ENCODE measurements at regions not wholly inside any gene's neighbourhood (a gene's known extent, or its start where the extent isn't known, plus 50 kb on each side); places are given as distances from the start of the nearest gene placed in this dataset.
"Not testable (repeated sequence)": the region's sequence is repeated elsewhere in the genome, so short reads cannot be mapped to it uniquely, and the experiment has no call there.

GRCh38 chr3:74830845-74831244 is 216.4 kb upstream of the CNTN3 start:
- not testable (repeated sequence) for DNase-seq

GRCh38 chr3:74825404-74825803 is 210.9 kb upstream of the CNTN3 start:
- not testable (repeated sequence) for DNase-seq

GRCh38 chr3:74824366-74824765 is 209.9 kb upstream of the CNTN3 start:
- DNase-seq: no peak

- DNase-seq: no peak
Measured at GRCh38 chr3:74814181-74814580, 199.7 kb upstream of the CNTN3 start.

- no peak for DNase-seq
Measured at GRCh38 chr3:74812756-74813155, 198.3 kb upstream of the CNTN3 start.

- DNase-seq: no peak
Measured at GRCh38 chr3:74808506-74809275, 194.2 kb upstream of the CNTN3 start.

GRCh38 chr3:74801924-74802323 is 187.5 kb upstream of the CNTN3 start:
- no peak for DNase-seq

- DNase-seq: no peak
Measured at GRCh38 chr3:74789111-74789510, 174.7 kb upstream of the CNTN3 start.

- DNase-seq: no peak
Measured at GRCh38 chr3:74787011-74787410, 172.6 kb upstream of the CNTN3 start.

GRCh38 chr3:74771401-74771800 is 156.9 kb upstream of the CNTN3 start:
- no peak for DNase-seq

GRCh38 chr3:74768010-74768409 is 153.6 kb upstream of the CNTN3 start:
- DNase-seq: no peak

- DNase-seq: no peak
Measured at GRCh38 chr3:74766405-74766804, 151.9 kb upstream of the CNTN3 start.

- DNase-seq: no peak
Measured at GRCh38 chr3:74763830-74764229, 149.4 kb upstream of the CNTN3 start.

GRCh38 chr3:74756674-74757073 is 142.2 kb upstream of the CNTN3 start:
- DNase-seq: no peak

GRCh38 chr3:74752290-74752689 is 137.8 kb upstream of the CNTN3 start:
- DNase-seq: no peak

GRCh38 chr3:74751775-74752174 is 137.3 kb upstream of the CNTN3 start:
- DNase-seq: no peak

GRCh38 chr3:74750901-74751300 is 136.4 kb upstream of the CNTN3 start:
- DNase-seq: no peak

GRCh38 chr3:74739242-74739641 is 124.8 kb upstream of the CNTN3 start:
- no peak for DNase-seq

- DNase-seq: no peak
Measured at GRCh38 chr3:74722211-74722610, 107.8 kb upstream of the CNTN3 start.

GRCh38 chr3:74713977-74714376 is 99.5 kb upstream of the CNTN3 start:
- DNase-seq: no peak

- no peak for DNase-seq
Measured at GRCh38 chr3:74711913-74712512, 97.6 kb upstream of the CNTN3 start.

- DNase-seq: no peak
Measured at GRCh38 chr3:74709951-74710350, 95.5 kb upstream of the CNTN3 start.

GRCh38 chr3:74693696-74694393 is 79.4 kb upstream of the CNTN3 start:
- no peak for DNase-seq

- no peak for DNase-seq
Measured at GRCh38 chr3:74693251-74693650, 78.8 kb upstream of the CNTN3 start.

All from hindlimb muscle (tissue), 1 donor.